H1 (cell line): ENCODE measurements at regions not wholly inside any gene's neighbourhood (a gene's known extent, or its start where the extent isn't known, plus 50 kb on each side); places are given as distances from the start of the nearest gene placed in this dataset.

ENCODE experiments used
- CTCF ChIA-PET: fragments of 300-600 bp; sonication (Branson Sonifier 250); formaldehyde crosslinking; loops from one replicate; lab custom pipeline; 2021; ENCODE audit not compliant: partially characterized antibody; lab: Charles Lee
- POLR2A ChIA-PET: fragments of 300-600 bp; sonication (Branson Sonifier 250); formaldehyde crosslinking; loops from one replicate; lab custom pipeline; 2021; ENCODE audit warnings: inconsistent platforms; ENCODE audit not compliant: partially characterized antibody; lab: Charles Lee
- DNase-seq, 2 experiments: peaks; one replicate each; pipeline versions ENCODE4 v3.0.0 to v3.0.0-alpha.2; 2010 to 2022; ENCODE audit warnings: low spot score in 2 of 2, low read depth in 1 of 2, mixed read lengths in 1 of 2
- FAIRE-seq: peaks from 2 replicates; lab custom pipeline; 2011; peaks lifted over from hg19 to GRCh38; lab: Jason Lieb, UNC
- H2AFZ ChIP-seq: 2 replicates; pipeline ENCODE4 v1.8.1; 2012; ENCODE audit warnings: low read length, inconsistent platforms
- H2AK5ac ChIP-seq: 2 replicates; pipeline ENCODE4 v1.6.1; 2013; ENCODE audit warnings: low read depth, low read length
- H2BK120ac ChIP-seq: replicated peaks from 2 replicates; pipeline ENCODE3; 2013; ENCODE audit warnings: low read depth, low read length, inconsistent platforms
- H2BK12ac ChIP-seq: 2 replicates; pipeline ENCODE4 v1.6.1; 2013; ENCODE audit warnings: low read depth, low read length
- H2BK15ac ChIP-seq: 2 replicates; pipeline ENCODE4 v1.6.1; 2013; ENCODE audit warnings: low read length
- H2BK20ac ChIP-seq: 2 replicates; pipeline ENCODE4 v1.6.1; 2013; ENCODE audit warnings: low read length
- H2BK5ac ChIP-seq: 2 replicates; pipeline ENCODE4 v1.6.1; 2013; ENCODE audit warnings: low read depth, low read length
- H3K14ac ChIP-seq: 2 replicates; pipeline ENCODE4 v1.6.1; 2013; ENCODE audit warnings: inconsistent platforms; ENCODE audit not compliant: insufficient read length
- H3K18ac ChIP-seq: 2 replicates; pipeline ENCODE4 v1.6.1; 2013; ENCODE audit warnings: low read length; ENCODE audit errors: extremely low read depth
- H3K23ac ChIP-seq: 2 replicates; pipeline ENCODE4 v1.6.1; 2013; ENCODE audit warnings: inconsistent platforms; ENCODE audit not compliant: insufficient read length
- H3K23me2 ChIP-seq: 2 replicates; pipeline ENCODE4 v1.6.1; 2013; ENCODE audit warnings: low read depth, low read length
- H3K27ac ChIP-seq: 2 replicates; pipeline ENCODE4 v1.6.1; 2011; ENCODE audit warnings: low read depth, low read length, inconsistent platforms
- H3K27me3 ChIP-seq, 4 experiments: replicated peaks in 1 of 4; 1 replicate in 1 of 4; 2 replicates in 3 of 4; pipeline versions ENCODE4 v1.6.1 to v1.8.1; 2011 to 2013; ENCODE audit warnings: low read length in 3 of 4, mild to moderate bottlenecking in 3 of 4, inconsistent platforms in 2 of 4, mixed read lengths in 2 of 4, moderate library complexity in 1 of 4; ENCODE audit not compliant: control insufficient read depth in 3 of 4, insufficient read depth in 3 of 4; ENCODE audit errors: extremely low read depth in 1 of 4
- H3K36me3 ChIP-seq, 4 experiments: 2 replicates each; pipeline versions ENCODE4 v1.6.1 to v1.8.1; 2011 to 2013; ENCODE audit warnings: mild to moderate bottlenecking in 4 of 4, low read length in 3 of 4, moderate library complexity in 2 of 4, control low read depth in 1 of 4, inconsistent platforms in 1 of 4; ENCODE audit not compliant: insufficient read depth in 4 of 4, control insufficient read depth in 2 of 4
- H3K4ac ChIP-seq: replicated peaks from 2 replicates; pipeline ENCODE3; 2013; ENCODE audit warnings: low read length, low read depth, mixed read lengths, inconsistent platforms; ENCODE audit not compliant: insufficient read length
- H3K4me1 ChIP-seq, 4 experiments: replicated peaks in 1 of 4; 1 replicate in 1 of 4; 2 replicates in 3 of 4; pipeline versions ENCODE4 v1.6.1 to v1.8.1; 2011 to 2013; ENCODE audit warnings: low read length in 3 of 4, inconsistent platforms in 2 of 4, mixed read lengths in 1 of 4; ENCODE audit not compliant: insufficient read depth in 4 of 4, control insufficient read depth in 3 of 4
- H3K4me2 ChIP-seq, 2 experiments: 2 replicates each; pipeline versions ENCODE4 v1.6.1 to v1.8.1; 2011 to 2013; ENCODE audit warnings: low read depth in 2 of 2, low read length in 2 of 2, control low read depth in 1 of 2, inconsistent platforms in 1 of 2, mild to moderate bottlenecking in 1 of 2; ENCODE audit not compliant: insufficient read depth in 1 of 2
- H3K4me3 ChIP-seq, 4 experiments: fragments of 200-600, 300-600 bp in 1 of 4; sonication (generic), shearing (Covaris generic), sonication (Bioruptor Twin) in 1 of 4; 2 replicates each; pipeline versions ENCODE4 v1.5.1 to v1.8.1; 2011 to 2016; ENCODE audit warnings: low read length in 4 of 4, low read depth in 3 of 4, control low read depth in 2 of 4, inconsistent platforms in 2 of 4, mild to moderate bottlenecking in 2 of 4, mixed read lengths in 1 of 4, moderate library complexity in 1 of 4; ENCODE audit not compliant: insufficient read depth in 2 of 4; ENCODE audit errors: extremely low read depth in 1 of 4
- H3K56ac ChIP-seq: replicated peaks from 2 replicates; pipeline ENCODE3; 2013; ENCODE audit warnings: low read depth, mild to moderate bottlenecking, mixed read lengths, low read length, inconsistent platforms; ENCODE audit not compliant: insufficient read length
- H3K79me1 ChIP-seq: 2 replicates; pipeline ENCODE4 v1.6.1; 2013; ENCODE audit warnings: low read depth, low read length, control low read depth
- H3K79me2 ChIP-seq, 2 experiments: 2 replicates each; pipeline versions ENCODE4 v1.6.1 to v1.8.1; 2012 to 2013; ENCODE audit warnings: low read length in 2 of 2, mild to moderate bottlenecking in 2 of 2, inconsistent platforms in 1 of 2; ENCODE audit not compliant: insufficient read depth in 2 of 2, control insufficient read depth in 1 of 2
- H3K9ac ChIP-seq, 4 experiments: replicated peaks in 1 of 4; 1 replicate in 1 of 4; 2 replicates in 3 of 4; pipeline versions ENCODE4 v1.6.1 to v1.8.1; 2011 to 2013; ENCODE audit warnings: low read depth in 3 of 4, low read length in 3 of 4, control low read depth in 2 of 4, mild to moderate bottlenecking in 2 of 4, moderate library complexity in 2 of 4, inconsistent platforms in 1 of 4; ENCODE audit errors: extremely low read depth in 1 of 4
- H3K9me3 ChIP-seq, 2 experiments: 2 replicates each; pipeline versions ENCODE4 v1.6.1 to v1.8.1; 2012 to 2013; ENCODE audit warnings: mild to moderate bottlenecking in 2 of 2, moderate library complexity in 2 of 2, control low read depth in 1 of 2, inconsistent platforms in 1 of 2, low read depth in 1 of 2, low read length in 1 of 2, mixed read lengths in 1 of 2; ENCODE audit not compliant: insufficient read depth in 2 of 2
- H4K20me1 ChIP-seq, 2 experiments: replicated peaks in 1 of 2; 2 replicates each; pipeline versions ENCODE3 to v1.8.1; 2011 to 2013; ENCODE audit warnings: inconsistent platforms in 2 of 2, low read length in 2 of 2, mild to moderate bottlenecking in 1 of 2; ENCODE audit not compliant: insufficient read depth in 2 of 2, control insufficient read depth in 1 of 2
- H4K5ac ChIP-seq: 2 replicates; pipeline ENCODE4 v1.6.1; 2013; ENCODE audit warnings: low read length, low read depth, mixed read lengths, inconsistent platforms; ENCODE audit not compliant: insufficient read length
- H4K8ac ChIP-seq: 2 replicates; pipeline ENCODE4 v1.8.0; 2013; ENCODE audit warnings: mild to moderate bottlenecking, moderate library complexity, low read length, inconsistent platforms; ENCODE audit not compliant: insufficient read depth; ENCODE audit errors: extremely low read depth
- H4K91ac ChIP-seq: replicated peaks from 2 replicates; pipeline ENCODE3; 2013; ENCODE audit warnings: low read length, mixed read lengths, inconsistent platforms; ENCODE audit not compliant: insufficient read length
- CBX8 ChIP-seq: fragments of 300-800, 300-1000 bp; sonication (generic); IDR thresholded peaks from 2 replicates; pipeline ENCODE4 v1.7.1; 2016; ENCODE audit warnings: low read depth, low read length, borderline replicate concordance
- NRF1 ChIP-seq: IDR thresholded peaks from 2 replicates; pipeline ENCODE4 v1.6.1; 2011; ENCODE audit warnings: mild to moderate bottlenecking, low read depth, low read length, improper control_type of control experiment
- WGBS, 2 experiments: shearing (Covaris generic) in 1 of 2; methylation state at CpG; one replicate each; pipeline versions ENCODE4 v1.1.6 to v1.1.7; 2013 to 2015; ENCODE audit warnings: low lambda C conversion rate in 2 of 2, mixed read lengths in 2 of 2, inconsistent platforms in 1 of 2, low coverage in 1 of 2, missing lambda C conversion rate in 1 of 2; ENCODE audit not compliant: insufficient replicate concordance in 2 of 2, insufficient coverage in 1 of 2, insufficient read length in 1 of 2; ENCODE audit errors: extremely low coverage in 1 of 2, missing lambda C conversion rate in 1 of 2; 5-methylcytosine and 5-hydroxymethylcytosine counted together
- TF ChIP-seq, protein P1 (sequence below), 3 experiments: IDR thresholded peaks; 1 replicate in 2 of 3; 2 replicates in 1 of 3; pipeline versions ENCODE4 v1.5.1 to v1.6.1; 2011; ENCODE audit warnings: low read length in 3 of 3, mild to moderate bottlenecking in 3 of 3, inconsistent platforms in 2 of 3, low read depth in 1 of 3, moderate library complexity in 1 of 3; ENCODE audit not compliant: insufficient read depth in 1 of 3; ENCODE audit errors: control extremely low read depth in 1 of 3

DNA sequence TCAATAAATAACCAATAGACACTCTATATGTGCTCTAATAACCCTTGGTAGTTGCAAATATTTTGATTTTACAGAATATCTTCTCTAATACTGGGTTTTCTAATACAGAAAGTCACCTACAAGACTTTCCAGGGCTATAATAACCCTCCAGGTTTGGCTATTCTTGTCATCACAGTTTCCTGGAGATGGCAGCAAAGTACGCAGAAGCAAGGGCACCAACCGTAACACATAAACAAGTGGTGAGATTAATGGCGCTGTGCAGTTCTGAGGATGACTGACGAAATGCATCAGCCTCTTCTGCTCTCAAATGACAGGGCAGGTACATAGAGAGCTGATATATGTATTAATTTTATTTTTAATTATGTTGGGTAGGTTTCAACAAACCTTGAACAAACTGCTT, 122.4 kb downstream of the C4orf33 start:
- Histone ChIP-seq H3K79me2 (no peaks in the 10 kb centered on the region), H3K79me1 (no peaks in the 10 kb centered on the region), H3K23me2 (no peaks in the 10 kb centered on the region), H3K27me3 (no peaks in the 10 kb centered on the region), H3K4ac (no peak overlapping the region), H4K91ac (no peak overlapping the region), H3K4me2 (no peak overlapping the region), H3K4me1 (no peaks in the 10 kb centered on the region), H2BK12ac (no peak overlapping the region), H3K27ac (no peak overlapping the region), H2BK20ac (no peak overlapping the region), H3K56ac (no peak overlapping the region), H2AFZ (no peak overlapping the region), H4K20me1 (no peaks in the 10 kb centered on the region), H4K5ac (no peak overlapping the region), H3K23ac (no peak overlapping the region), H2BK120ac (no peak overlapping the region), H3K4me3 (no peak overlapping the region), H3K14ac (no peak overlapping the region), H4K8ac (no peak overlapping the region), H2BK15ac (no peak overlapping the region), H3K18ac (no peak overlapping the region), H3K9ac (no peak overlapping the region), H2AK5ac (no peak overlapping the region), H2BK5ac (no peak overlapping the region), H3K9me3 (no peaks in the 10 kb centered on the region), H3K36me3 (no peaks in the 10 kb centered on the region)
- CTCF ChIA-PET, result interaction anchor here (0.5 to 1.8 kb wide), 4 partner anchors 11 to 444 kb away, joined by 3 to 4 read pairs (median 3); no protein-coding TSS in a partner anchor
- FAIRE-seq (no peak), DNase-seq (no peak)
- POLR2A ChIA-PET, result no interaction called here
- WGBS, 2 experiments, result 69% methylated on average over 4 of the region's 4 CpGs; no CpG with 5 or more reads in 1 of the 2 experiments
- TF ChIP-seq NRF1 (no peak), CBX8 (no peak)
- TF ChIP-seq, protein P1, sequence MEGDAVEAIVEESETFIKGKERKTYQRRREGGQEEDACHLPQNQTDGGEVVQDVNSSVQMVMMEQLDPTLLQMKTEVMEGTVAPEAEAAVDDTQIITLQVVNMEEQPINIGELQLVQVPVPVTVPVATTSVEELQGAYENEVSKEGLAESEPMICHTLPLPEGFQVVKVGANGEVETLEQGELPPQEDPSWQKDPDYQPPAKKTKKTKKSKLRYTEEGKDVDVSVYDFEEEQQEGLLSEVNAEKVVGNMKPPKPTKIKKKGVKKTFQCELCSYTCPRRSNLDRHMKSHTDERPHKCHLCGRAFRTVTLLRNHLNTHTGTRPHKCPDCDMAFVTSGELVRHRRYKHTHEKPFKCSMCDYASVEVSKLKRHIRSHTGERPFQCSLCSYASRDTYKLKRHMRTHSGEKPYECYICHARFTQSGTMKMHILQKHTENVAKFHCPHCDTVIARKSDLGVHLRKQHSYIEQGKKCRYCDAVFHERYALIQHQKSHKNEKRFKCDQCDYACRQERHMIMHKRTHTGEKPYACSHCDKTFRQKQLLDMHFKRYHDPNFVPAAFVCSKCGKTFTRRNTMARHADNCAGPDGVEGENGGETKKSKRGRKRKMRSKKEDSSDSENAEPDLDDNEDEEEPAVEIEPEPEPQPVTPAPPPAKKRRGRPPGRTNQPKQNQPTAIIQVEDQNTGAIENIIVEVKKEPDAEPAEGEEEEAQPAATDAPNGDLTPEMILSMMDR (IDR thresholded peaks at IDR 0.05; ENCODE audit: control extremely low read depth in 1 of 3, insufficient read depth in 1 of 3, low read depth in 1 of 3, low read length in 3 of 3), result peak in 2 of 3 experiments; percentile 45 to 55; a peak in 3 of 4 replicates
